H1 (cell line): ENCODE measurements at regions not wholly inside any gene's neighbourhood (a gene's known extent, or its start where the extent isn't known, plus 50 kb on each side); places are given as distances from the start of the nearest gene placed in this dataset.

Source experiments
- CTCF ChIA-PET: fragments of 300-600 bp; sonication (Branson Sonifier 250); formaldehyde crosslinking; loops from one replicate; lab custom pipeline; 2021; ENCODE audit not compliant: partially characterized antibody; lab: Charles Lee
- POLR2A ChIA-PET: fragments of 300-600 bp; sonication (Branson Sonifier 250); formaldehyde crosslinking; loops from one replicate; lab custom pipeline; 2021; ENCODE audit warnings: inconsistent platforms; ENCODE audit not compliant: partially characterized antibody; lab: Charles Lee
- DNase-seq, 2 experiments: peaks; one replicate each; pipeline versions ENCODE4 v3.0.0 to v3.0.0-alpha.2; 2010 to 2022; ENCODE audit warnings: low spot score in 2 of 2, low read depth in 1 of 2, mixed read lengths in 1 of 2
- FAIRE-seq: peaks from 2 replicates; lab custom pipeline; 2011; peaks lifted over from hg19 to GRCh38; lab: Jason Lieb, UNC
- H2AFZ ChIP-seq: 2 replicates; pipeline ENCODE4 v1.8.1; 2012; ENCODE audit warnings: low read length, inconsistent platforms
- H2AK5ac ChIP-seq: 2 replicates; pipeline ENCODE4 v1.6.1; 2013; ENCODE audit warnings: low read depth, low read length
- H2BK120ac ChIP-seq: replicated peaks from 2 replicates; pipeline ENCODE3; 2013; ENCODE audit warnings: low read depth, low read length, inconsistent platforms
- H2BK12ac ChIP-seq: 2 replicates; pipeline ENCODE4 v1.6.1; 2013; ENCODE audit warnings: low read depth, low read length
- H2BK15ac ChIP-seq: 2 replicates; pipeline ENCODE4 v1.6.1; 2013; ENCODE audit warnings: low read length
- H2BK20ac ChIP-seq: 2 replicates; pipeline ENCODE4 v1.6.1; 2013; ENCODE audit warnings: low read length
- H2BK5ac ChIP-seq: 2 replicates; pipeline ENCODE4 v1.6.1; 2013; ENCODE audit warnings: low read depth, low read length
- H3K14ac ChIP-seq: 2 replicates; pipeline ENCODE4 v1.6.1; 2013; ENCODE audit warnings: inconsistent platforms; ENCODE audit not compliant: insufficient read length
- H3K18ac ChIP-seq: 2 replicates; pipeline ENCODE4 v1.6.1; 2013; ENCODE audit warnings: low read length; ENCODE audit errors: extremely low read depth
- H3K23ac ChIP-seq: 2 replicates; pipeline ENCODE4 v1.6.1; 2013; ENCODE audit warnings: inconsistent platforms; ENCODE audit not compliant: insufficient read length
- H3K23me2 ChIP-seq: 2 replicates; pipeline ENCODE4 v1.6.1; 2013; ENCODE audit warnings: low read depth, low read length
- H3K27ac ChIP-seq: 2 replicates; pipeline ENCODE4 v1.6.1; 2011; ENCODE audit warnings: low read depth, low read length, inconsistent platforms
- H3K27me3 ChIP-seq, 4 experiments: replicated peaks in 1 of 4; 1 replicate in 1 of 4; 2 replicates in 3 of 4; pipeline versions ENCODE4 v1.6.1 to v1.8.1; 2011 to 2013; ENCODE audit warnings: low read length in 3 of 4, mild to moderate bottlenecking in 3 of 4, inconsistent platforms in 2 of 4, mixed read lengths in 2 of 4, moderate library complexity in 1 of 4; ENCODE audit not compliant: control insufficient read depth in 3 of 4, insufficient read depth in 3 of 4; ENCODE audit errors: extremely low read depth in 1 of 4
- H3K36me3 ChIP-seq, 4 experiments: 2 replicates each; pipeline versions ENCODE4 v1.6.1 to v1.8.1; 2011 to 2013; ENCODE audit warnings: mild to moderate bottlenecking in 4 of 4, low read length in 3 of 4, moderate library complexity in 2 of 4, control low read depth in 1 of 4, inconsistent platforms in 1 of 4; ENCODE audit not compliant: insufficient read depth in 4 of 4, control insufficient read depth in 2 of 4
- H3K4ac ChIP-seq: replicated peaks from 2 replicates; pipeline ENCODE3; 2013; ENCODE audit warnings: low read length, low read depth, mixed read lengths, inconsistent platforms; ENCODE audit not compliant: insufficient read length
- H3K4me1 ChIP-seq, 4 experiments: replicated peaks in 1 of 4; 1 replicate in 1 of 4; 2 replicates in 3 of 4; pipeline versions ENCODE4 v1.6.1 to v1.8.1; 2011 to 2013; ENCODE audit warnings: low read length in 3 of 4, inconsistent platforms in 2 of 4, mixed read lengths in 1 of 4; ENCODE audit not compliant: insufficient read depth in 4 of 4, control insufficient read depth in 3 of 4
- H3K4me2 ChIP-seq, 2 experiments: 2 replicates each; pipeline versions ENCODE4 v1.6.1 to v1.8.1; 2011 to 2013; ENCODE audit warnings: low read depth in 2 of 2, low read length in 2 of 2, control low read depth in 1 of 2, inconsistent platforms in 1 of 2, mild to moderate bottlenecking in 1 of 2; ENCODE audit not compliant: insufficient read depth in 1 of 2
- H3K4me3 ChIP-seq, 4 experiments: fragments of 200-600, 300-600 bp in 1 of 4; sonication (generic), shearing (Covaris generic), sonication (Bioruptor Twin) in 1 of 4; 2 replicates each; pipeline versions ENCODE4 v1.5.1 to v1.8.1; 2011 to 2016; ENCODE audit warnings: low read length in 4 of 4, low read depth in 3 of 4, control low read depth in 2 of 4, inconsistent platforms in 2 of 4, mild to moderate bottlenecking in 2 of 4, mixed read lengths in 1 of 4, moderate library complexity in 1 of 4; ENCODE audit not compliant: insufficient read depth in 2 of 4; ENCODE audit errors: extremely low read depth in 1 of 4
- H3K56ac ChIP-seq: replicated peaks from 2 replicates; pipeline ENCODE3; 2013; ENCODE audit warnings: low read depth, mild to moderate bottlenecking, mixed read lengths, low read length, inconsistent platforms; ENCODE audit not compliant: insufficient read length
- H3K79me1 ChIP-seq: 2 replicates; pipeline ENCODE4 v1.6.1; 2013; ENCODE audit warnings: low read depth, low read length, control low read depth
- H3K79me2 ChIP-seq, 2 experiments: 2 replicates each; pipeline versions ENCODE4 v1.6.1 to v1.8.1; 2012 to 2013; ENCODE audit warnings: low read length in 2 of 2, mild to moderate bottlenecking in 2 of 2, inconsistent platforms in 1 of 2; ENCODE audit not compliant: insufficient read depth in 2 of 2, control insufficient read depth in 1 of 2
- H3K9ac ChIP-seq, 4 experiments: replicated peaks in 1 of 4; 1 replicate in 1 of 4; 2 replicates in 3 of 4; pipeline versions ENCODE4 v1.6.1 to v1.8.1; 2011 to 2013; ENCODE audit warnings: low read depth in 3 of 4, low read length in 3 of 4, control low read depth in 2 of 4, mild to moderate bottlenecking in 2 of 4, moderate library complexity in 2 of 4, inconsistent platforms in 1 of 4; ENCODE audit errors: extremely low read depth in 1 of 4
- H3K9me3 ChIP-seq, 2 experiments: 2 replicates each; pipeline versions ENCODE4 v1.6.1 to v1.8.1; 2012 to 2013; ENCODE audit warnings: mild to moderate bottlenecking in 2 of 2, moderate library complexity in 2 of 2, control low read depth in 1 of 2, inconsistent platforms in 1 of 2, low read depth in 1 of 2, low read length in 1 of 2, mixed read lengths in 1 of 2; ENCODE audit not compliant: insufficient read depth in 2 of 2
- H4K20me1 ChIP-seq, 2 experiments: replicated peaks in 1 of 2; 2 replicates each; pipeline versions ENCODE3 to v1.8.1; 2011 to 2013; ENCODE audit warnings: inconsistent platforms in 2 of 2, low read length in 2 of 2, mild to moderate bottlenecking in 1 of 2; ENCODE audit not compliant: insufficient read depth in 2 of 2, control insufficient read depth in 1 of 2
- H4K5ac ChIP-seq: 2 replicates; pipeline ENCODE4 v1.6.1; 2013; ENCODE audit warnings: low read length, low read depth, mixed read lengths, inconsistent platforms; ENCODE audit not compliant: insufficient read length
- H4K8ac ChIP-seq: 2 replicates; pipeline ENCODE4 v1.8.0; 2013; ENCODE audit warnings: mild to moderate bottlenecking, moderate library complexity, low read length, inconsistent platforms; ENCODE audit not compliant: insufficient read depth; ENCODE audit errors: extremely low read depth
- H4K91ac ChIP-seq: replicated peaks from 2 replicates; pipeline ENCODE3; 2013; ENCODE audit warnings: low read length, mixed read lengths, inconsistent platforms; ENCODE audit not compliant: insufficient read length
- CBX5 ChIP-seq: fragments of 300-800, 300-1000 bp; sonication (generic); IDR thresholded peaks from 2 replicates; pipeline ENCODE4 v1.7.1; 2016; ENCODE audit warnings: antibody characterized with exemption, low read length, low read depth
- CBX8 ChIP-seq: fragments of 300-800, 300-1000 bp; sonication (generic); IDR thresholded peaks from 2 replicates; pipeline ENCODE4 v1.7.1; 2016; ENCODE audit warnings: low read depth, low read length, borderline replicate concordance
- CREB1 ChIP-seq: IDR thresholded peaks from 2 replicates; pipeline ENCODE4 v1.6.1; 2012; ENCODE audit warnings: inconsistent platforms
- FOSL1 ChIP-seq: IDR thresholded peaks from 2 replicates; pipeline ENCODE4 v1.6.1; 2011; ENCODE audit warnings: mild to moderate bottlenecking, low read depth, low read length, moderate library complexity; ENCODE audit not compliant: insufficient read depth
- POU5F1 ChIP-seq: IDR thresholded peaks from 2 replicates; pipeline ENCODE4 v1.6.1; 2011; ENCODE audit warnings: low read depth, mild to moderate bottlenecking, low read length, moderate library complexity
- SUZ12 ChIP-seq: fragments of 200-600 bp; sonication (generic); IDR thresholded peaks from 2 replicates; pipeline ENCODE4 v1.6.1; 2012; ENCODE audit warnings: mild to moderate bottlenecking, inconsistent platforms, low read length, moderate library complexity, mixed read lengths
- TAF7 ChIP-seq: optimal IDR thresholded peaks from 2 replicates; pipeline ENCODE3; 2011; ENCODE audit warnings: low read depth, mild to moderate bottlenecking, inconsistent platforms, low read length, moderate library complexity, borderline replicate concordance
- TEAD4 ChIP-seq: IDR thresholded peaks from 2 replicates; pipeline ENCODE4 v1.6.1; 2012; ENCODE audit warnings: low read depth, low read length, inconsistent platforms, mixed read lengths
- whole genome bisulfite sequencing, 2 experiments: shearing (Covaris generic) in 1 of 2; methylation state at CpG; one replicate each; pipeline versions ENCODE4 v1.1.6 to v1.1.7; 2013 to 2015; ENCODE audit warnings: low lambda C conversion rate in 2 of 2, mixed read lengths in 2 of 2, inconsistent platforms in 1 of 2, low coverage in 1 of 2, missing lambda C conversion rate in 1 of 2; ENCODE audit not compliant: insufficient replicate concordance in 2 of 2, insufficient coverage in 1 of 2, insufficient read length in 1 of 2; ENCODE audit errors: extremely low coverage in 1 of 2, missing lambda C conversion rate in 1 of 2; 5-methylcytosine and 5-hydroxymethylcytosine counted together
- TF ChIP-seq, protein P1 (sequence below), 3 experiments: IDR thresholded peaks; 1 replicate in 2 of 3; 2 replicates in 1 of 3; pipeline versions ENCODE4 v1.5.1 to v1.6.1; 2011; ENCODE audit warnings: low read length in 3 of 3, mild to moderate bottlenecking in 3 of 3, inconsistent platforms in 2 of 3, low read depth in 1 of 3, moderate library complexity in 1 of 3; ENCODE audit not compliant: insufficient read depth in 1 of 3; ENCODE audit errors: control extremely low read depth in 1 of 3

DNA sequence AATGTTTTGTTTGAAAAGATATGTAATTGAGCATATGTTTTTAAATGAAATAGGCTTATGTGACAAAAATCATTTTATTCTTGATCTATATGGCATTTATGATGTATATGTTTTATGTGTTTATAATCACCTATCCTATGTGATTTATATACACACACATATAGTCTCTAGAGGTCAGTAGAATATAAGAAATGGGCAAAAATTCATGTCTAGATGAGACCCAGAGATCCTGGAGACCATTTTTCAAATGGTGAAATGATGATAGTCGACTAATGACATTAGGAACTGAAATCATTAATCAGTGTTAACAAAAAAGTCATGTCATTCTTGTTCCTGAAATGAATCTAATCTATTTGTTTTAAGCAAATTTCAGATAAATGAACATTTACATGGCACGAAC, 709.2 kb upstream of the WWC1 start:
- H3K4me1 ChIP-seq: peaks cover 0 to 7% (median 1%) of the 10 kb centered on the region in 4 experiments; a peak in 3 of 7 replicates
- H3K27me3 ChIP-seq: no peaks in the 10 kb centered on the region
- FAIRE-seq: no peak
- no peaks in the 10 kb centered on the region; the same call in 1 of the 2 replicates for H3K23me2 ChIP-seq
- no peak overlapping the region for H2AK5ac ChIP-seq
- no peak overlapping the region for H4K8ac ChIP-seq
- no peak overlapping the region for H3K4me2 ChIP-seq
- no peak overlapping the region for H3K56ac ChIP-seq
- WGBS, 2 experiments: 89% methylated on average over 2 of the region's 2 CpGs; no CpG with 5 or more reads in 1 of the 2 experiments
- H3K36me3 ChIP-seq: no peaks in the 10 kb centered on the region; a peak in 1 of 8 replicates
- ChIA-PET POLR2A (interaction anchor here (0.7 kb wide), 1 partner anchor 12 kb away, joined by 3 read pairs; no protein-coding TSS in a partner anchor), CTCF (interaction anchor here (1.1 to 1.4 kb wide), 2 partner anchors 9 to 532 kb away, joined by 3 to 4 read pairs; no protein-coding TSS in a partner anchor)
- no peak overlapping the region for H4K91ac ChIP-seq
- 0 out of 4 replicates have a peak, but pooled peaks cover 0 to 5% of the 10 kb centered on the region in 2 experiments for H3K79me2 ChIP-seq
- H3K79me1 ChIP-seq: no peaks in the 10 kb centered on the region
- no peak overlapping the region for H2BK120ac ChIP-seq
- no peak overlapping the region for H2BK15ac ChIP-seq
- H4K20me1 ChIP-seq: no peaks in the 10 kb centered on the region
- no peak overlapping the region for H3K4me3 ChIP-seq
- no peak overlapping the region for H4K5ac ChIP-seq
- no peak overlapping the region for H2BK12ac ChIP-seq
- H3K9me3 ChIP-seq: no peaks in the 10 kb centered on the region
- no peak overlapping the region for H3K23ac ChIP-seq
- TF ChIP-seq CBX5: no peak
- no peak for TF ChIP-seq POU5F1
- no peak for TF ChIP-seq SUZ12
- TF ChIP-seq, protein P1, sequence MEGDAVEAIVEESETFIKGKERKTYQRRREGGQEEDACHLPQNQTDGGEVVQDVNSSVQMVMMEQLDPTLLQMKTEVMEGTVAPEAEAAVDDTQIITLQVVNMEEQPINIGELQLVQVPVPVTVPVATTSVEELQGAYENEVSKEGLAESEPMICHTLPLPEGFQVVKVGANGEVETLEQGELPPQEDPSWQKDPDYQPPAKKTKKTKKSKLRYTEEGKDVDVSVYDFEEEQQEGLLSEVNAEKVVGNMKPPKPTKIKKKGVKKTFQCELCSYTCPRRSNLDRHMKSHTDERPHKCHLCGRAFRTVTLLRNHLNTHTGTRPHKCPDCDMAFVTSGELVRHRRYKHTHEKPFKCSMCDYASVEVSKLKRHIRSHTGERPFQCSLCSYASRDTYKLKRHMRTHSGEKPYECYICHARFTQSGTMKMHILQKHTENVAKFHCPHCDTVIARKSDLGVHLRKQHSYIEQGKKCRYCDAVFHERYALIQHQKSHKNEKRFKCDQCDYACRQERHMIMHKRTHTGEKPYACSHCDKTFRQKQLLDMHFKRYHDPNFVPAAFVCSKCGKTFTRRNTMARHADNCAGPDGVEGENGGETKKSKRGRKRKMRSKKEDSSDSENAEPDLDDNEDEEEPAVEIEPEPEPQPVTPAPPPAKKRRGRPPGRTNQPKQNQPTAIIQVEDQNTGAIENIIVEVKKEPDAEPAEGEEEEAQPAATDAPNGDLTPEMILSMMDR (IDR thresholded peaks at IDR 0.05; ENCODE audit: control extremely low read depth in 1 of 3, insufficient read depth in 1 of 3, low read depth in 1 of 3, low read length in 3 of 3): no peak
- TF ChIP-seq FOSL1: no peak
- TF ChIP-seq TAF7: no peak
- TF ChIP-seq TEAD4: no peak
- TF ChIP-seq CBX8: no peak
- no peak for TF ChIP-seq CREB1
- no peak overlapping the region for H2BK5ac ChIP-seq
- H2AFZ ChIP-seq: no peak overlapping the region
- no peak overlapping the region for H2BK20ac ChIP-seq
- no peak overlapping the region for H3K4ac ChIP-seq
- no peak overlapping the region for H3K14ac ChIP-seq
- DNase-seq: no peak
- no peak overlapping the region for H3K27ac ChIP-seq
- no peak overlapping the region for H3K18ac ChIP-seq
- no peak overlapping the region for H3K9ac ChIP-seq
